ENCODE measurements at regions not wholly inside any gene's neighbourhood (a gene's known extent, or its start where the extent isn't known, plus 50 kb on each side); places are given as distances from the start of the nearest gene placed in this dataset.
"Not testable (repeated sequence)": the region's sequence is repeated elsewhere in the genome, so short reads cannot be mapped to it uniquely, and the experiment has no call there.

DNA sequence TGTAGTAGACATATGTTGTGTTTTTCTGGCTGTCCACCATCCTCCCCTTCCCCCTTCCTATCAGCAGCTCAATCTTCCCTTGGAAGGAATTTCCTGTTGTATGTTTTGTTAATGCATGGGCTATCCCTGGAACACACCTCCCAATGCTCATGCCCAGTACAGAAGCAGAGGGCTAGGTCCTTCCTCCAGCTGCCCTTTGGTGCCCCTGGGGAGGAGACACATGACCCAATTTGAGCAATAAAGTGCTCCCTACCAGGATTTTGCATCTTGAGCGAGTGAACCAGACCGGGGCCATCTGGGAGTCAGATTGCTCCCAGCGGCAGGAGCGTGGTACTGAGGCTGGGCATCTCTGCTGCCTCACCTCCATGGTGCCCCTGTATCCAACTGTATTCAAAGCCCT, 141.5 kb upstream of the MED13 start (continued):
- TF ChIP-seq FOXA3 (CRISPR knock-in tag; IDR thresholded peaks at IDR 0.05): no peak

DNA sequence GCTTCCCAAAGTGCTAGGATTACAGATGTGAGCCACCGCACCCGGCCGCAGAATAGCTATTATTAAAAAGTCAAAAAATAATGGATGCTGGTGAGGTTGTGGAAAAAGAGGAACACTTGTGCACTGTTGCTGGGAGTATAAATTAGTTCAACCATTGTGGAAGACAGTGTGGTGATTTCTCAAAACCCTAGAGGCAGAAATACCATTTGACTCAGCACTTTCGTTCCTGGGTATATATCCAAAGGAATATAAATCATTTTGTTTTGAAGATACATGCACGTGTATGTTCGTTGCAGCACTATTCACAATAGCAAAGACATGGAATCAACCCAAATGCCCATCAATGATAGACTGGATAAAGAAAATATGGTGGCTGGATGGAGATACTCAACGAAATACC, 132.1 kb upstream of the MED13 start:
- in situ Hi-C loops (cut with HindIII; ENCODE audit: extremely low pct_ligation_motif_present, low pct_unique_long_range_greater_than_20kb); H3K79me2 ChIP-seq (ENCODE audit: insufficient read depth, low read length); H3K4me1 ChIP-seq (ENCODE audit: insufficient read depth, low read length); H3K9me3 ChIP-seq (ENCODE audit: low read length); H4K20me1 ChIP-seq (ENCODE audit: insufficient read depth, low read length); H3K36me3 ChIP-seq (replicated peaks in 1 of 2; ENCODE audit: control insufficient read depth in 1 of 2, insufficient read depth in 2 of 2, low read length in 2 of 2); H3K4me2 ChIP-seq (ENCODE audit: low read depth, low read length); H3K9ac ChIP-seq (ENCODE audit: insufficient read depth, low read depth, low read length); FAIRE-seq; CTCF ChIA-PET (ENCODE audit: low intra/inter-chr PET ratio, low total read pairs); H2AFZ ChIP-seq (ENCODE audit: low read length); H3K27me3 ChIP-seq (ENCODE audit: control insufficient read depth in 1 of 2, insufficient read depth in 2 of 2, low read length in 2 of 2); H3K4me3 ChIP-seq (replicated peaks in 1 of 3; ENCODE audit: insufficient read depth in 1 of 3, low read depth in 2 of 3, low read length in 3 of 3); BruUV-seq (replicated peaks); H3K27ac ChIP-seq (ENCODE audit: extremely low read length, insufficient read depth, low read length); DNase-seq (ENCODE audit: low spot score); ATAC-seq; POLR2A ChIA-PET; intact Hi-C loops (cut with micrococcal nuclease; ENCODE audit: unreplicated experiment): not testable (repeated sequence)
- 57% methylated on average over 7 of the region's 7 CpGs for WGBS (ENCODE audit: low lambda C conversion rate)
- peak in 1 of 2 experiments; percentile 32; a peak in 1 of 4 replicates for TF ChIP-seq MAFK (conservative IDR thresholded peaks at IDR 0.05 in 1 of 2, IDR thresholded peaks at IDR 0.05 in 1 of 2; ENCODE audit: low read length in 2 of 2)

DNA sequence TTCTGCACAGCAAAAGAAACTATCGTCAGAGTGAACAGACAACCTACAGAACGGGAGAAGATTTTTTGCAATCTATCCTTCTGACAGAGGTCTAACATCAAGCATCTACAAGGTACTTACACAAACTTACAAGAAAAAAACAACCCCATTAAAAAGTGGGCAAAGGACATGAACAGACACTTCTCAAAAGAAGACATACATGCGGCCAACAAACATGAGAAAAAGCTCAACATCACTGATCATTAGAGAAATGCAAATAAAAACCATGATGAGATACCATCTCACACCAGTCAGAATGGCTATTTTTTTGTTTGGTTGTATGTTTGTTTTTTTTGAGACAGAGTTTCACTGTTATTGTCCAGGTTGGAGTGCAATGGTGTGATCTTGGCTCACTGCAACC, 131.5 kb upstream of the MED13 start:
- ATAC-seq; BruUV-seq (replicated peaks); DNase-seq (ENCODE audit: low spot score); H3K9ac ChIP-seq (ENCODE audit: insufficient read depth, low read depth, low read length); H3K27me3 ChIP-seq (ENCODE audit: control insufficient read depth in 1 of 2, insufficient read depth in 2 of 2, low read length in 2 of 2); H3K79me2 ChIP-seq (ENCODE audit: insufficient read depth, low read length); H3K4me3 ChIP-seq (replicated peaks in 1 of 3; ENCODE audit: insufficient read depth in 1 of 3, low read depth in 2 of 3, low read length in 3 of 3); POLR2A ChIA-PET; H3K9me3 ChIP-seq (ENCODE audit: low read length); CTCF ChIA-PET (ENCODE audit: low intra/inter-chr PET ratio, low total read pairs); in situ Hi-C loops (cut with HindIII; ENCODE audit: extremely low pct_ligation_motif_present, low pct_unique_long_range_greater_than_20kb); H3K36me3 ChIP-seq (replicated peaks in 1 of 2; ENCODE audit: control insufficient read depth in 1 of 2, insufficient read depth in 2 of 2, low read length in 2 of 2); H4K20me1 ChIP-seq (ENCODE audit: insufficient read depth, low read length); intact Hi-C loops (cut with micrococcal nuclease; ENCODE audit: unreplicated experiment); H3K27ac ChIP-seq (ENCODE audit: extremely low read length, insufficient read depth, low read length); H2AFZ ChIP-seq (ENCODE audit: low read length); H3K4me2 ChIP-seq (ENCODE audit: low read depth, low read length); FAIRE-seq; H3K4me1 ChIP-seq (ENCODE audit: insufficient read depth, low read length): not testable (repeated sequence)
- 89% methylated on average over 3 of the region's 3 CpGs for WGBS (ENCODE audit: low lambda C conversion rate)

All from HepG2 (cell line).